GM18507 (cell line): ENCODE measurements at regions not wholly inside any gene's neighbourhood (a gene's known extent, or its start where the extent isn't known, plus 50 kb on each side); places are given as distances from the start of the nearest gene placed in this dataset.
"Not testable (repeated sequence)": the region's sequence is repeated elsewhere in the genome, so short reads cannot be mapped to it uniquely, and the experiment has no call there.

ENCODE experiments used
- DNase-seq: peaks from one replicate; pipeline ENCODE4 v3.0.0; 2011; ENCODE audit warnings: low read depth; ENCODE audit not compliant: insufficient read length; ENCODE audit errors: extremely low spot score
- FAIRE-seq: peaks from 2 replicates; lab custom pipeline; 2011; peaks lifted over from hg19 to GRCh38; lab: Jason Lieb, UNC

DNA sequence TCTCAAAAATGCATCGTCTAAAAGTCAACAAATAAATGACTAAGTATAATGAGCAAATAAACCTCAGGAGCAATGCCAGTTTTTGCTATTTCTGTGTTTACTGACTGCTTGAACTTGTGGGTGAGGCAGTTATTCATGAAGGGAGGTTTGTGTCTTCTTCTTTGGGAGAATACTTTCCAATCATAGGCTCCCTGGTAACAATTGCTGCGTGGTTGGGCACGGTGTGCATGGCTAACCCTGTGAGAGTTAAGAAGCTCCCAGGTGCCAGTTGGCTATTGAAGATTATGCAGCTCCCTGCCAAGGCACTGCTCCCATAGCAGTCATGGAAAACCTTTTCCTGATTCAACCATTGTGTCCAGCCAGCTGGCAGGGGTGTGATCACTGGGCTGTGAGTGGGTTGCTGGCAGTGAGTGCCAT, 775.9 kb upstream of the GOT2 start:
- DNase-seq (no peak), FAIRE-seq (no peak)

DNA sequence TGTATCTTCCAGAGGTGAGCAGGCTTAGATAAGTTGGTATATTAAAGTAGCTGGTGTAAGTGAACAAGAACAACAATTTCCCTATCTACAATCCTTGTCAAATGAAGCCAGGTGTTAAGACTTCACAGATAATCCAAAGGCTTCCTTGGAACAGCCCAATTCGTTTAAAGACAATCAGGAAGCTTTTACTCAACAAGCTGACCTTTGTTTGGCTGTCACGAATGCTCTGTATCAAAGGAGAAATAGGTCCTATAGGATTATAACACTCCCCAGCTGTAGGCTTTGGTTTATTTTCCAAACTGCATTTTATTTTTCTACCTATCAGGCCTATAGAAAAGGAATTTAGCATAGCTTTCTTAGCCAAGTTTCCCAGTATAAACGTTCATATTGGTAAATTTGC, 766.5 kb upstream of the GOT2 start:
- FAIRE-seq (no peak), DNase-seq (no peak)

DNA sequence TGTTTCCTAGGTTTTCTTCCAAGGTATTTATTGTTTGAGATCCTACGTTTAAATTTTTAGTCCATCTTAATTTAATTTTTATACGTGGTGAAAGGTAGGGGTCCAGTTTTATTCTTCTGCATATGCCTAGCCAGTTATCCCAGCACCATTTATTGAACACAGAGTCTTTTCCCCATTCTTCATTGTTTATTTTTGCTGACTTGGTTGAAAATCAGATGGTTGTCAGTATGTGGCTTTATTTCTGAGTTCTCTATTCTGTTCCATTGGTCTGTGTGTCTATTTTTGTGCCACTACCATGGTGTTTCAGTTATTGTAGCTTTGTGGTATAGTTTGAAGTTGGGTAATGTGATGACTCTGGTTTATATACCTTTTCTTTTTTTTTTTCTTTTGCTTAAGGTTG, 753.0 kb upstream of the GOT2 start:
- DNase-seq, result no peak
- FAIRE-seq, result no peak

DNA sequence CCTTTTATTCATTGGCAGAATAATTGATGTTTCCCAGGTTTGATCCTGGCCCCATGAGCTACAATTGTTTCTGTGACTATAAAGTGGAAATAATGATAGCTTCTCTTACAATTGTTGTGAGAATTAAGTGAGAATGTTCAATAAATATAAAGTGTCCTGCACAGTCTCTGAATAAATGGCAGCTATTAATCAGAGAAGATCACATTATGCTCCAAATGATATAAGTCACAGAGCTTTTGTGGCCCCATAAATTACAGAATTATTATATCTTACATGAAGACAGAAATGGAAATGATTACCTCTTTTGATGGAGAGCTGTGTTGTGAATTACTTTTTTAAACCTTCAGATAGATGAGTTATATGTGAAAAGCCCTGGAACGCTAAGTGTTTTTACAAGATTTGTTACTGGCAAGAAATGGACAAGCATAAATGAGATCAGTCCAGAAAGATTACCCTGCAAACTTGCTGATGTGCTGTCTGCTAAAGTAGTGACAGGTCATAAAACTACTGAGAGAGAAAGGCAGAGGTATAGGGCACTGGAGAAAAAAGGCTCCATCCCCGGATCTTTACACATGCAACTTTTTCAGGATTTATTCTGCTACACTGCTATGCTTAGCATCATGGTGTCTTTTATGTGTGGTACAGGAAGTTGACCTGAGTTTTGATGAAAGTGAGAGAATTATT, 750.9 kb upstream of the GOT2 start:
- FAIRE-seq (no peak), DNase-seq (no peak)

DNA sequence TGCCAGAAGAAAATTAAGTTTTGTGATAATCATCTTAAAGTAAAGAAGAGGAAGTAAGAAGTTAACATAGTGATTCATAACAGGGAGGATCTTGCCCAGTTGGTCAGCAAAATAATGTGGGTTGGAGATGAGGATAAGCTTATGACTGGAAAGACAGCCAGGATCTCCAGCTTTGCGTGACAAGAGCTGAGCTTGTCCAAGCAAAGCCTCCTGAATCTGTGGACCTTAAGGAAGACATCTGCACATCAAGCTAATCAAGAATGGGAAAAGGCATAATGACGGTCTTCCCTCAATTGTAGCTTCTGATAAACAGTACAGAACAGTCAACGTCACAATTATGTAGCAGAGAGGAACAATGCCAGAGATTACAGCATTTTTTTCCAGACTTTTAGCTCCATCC, 744.7 kb upstream of the GOT2 start:
- FAIRE-seq, result no peak

DNA sequence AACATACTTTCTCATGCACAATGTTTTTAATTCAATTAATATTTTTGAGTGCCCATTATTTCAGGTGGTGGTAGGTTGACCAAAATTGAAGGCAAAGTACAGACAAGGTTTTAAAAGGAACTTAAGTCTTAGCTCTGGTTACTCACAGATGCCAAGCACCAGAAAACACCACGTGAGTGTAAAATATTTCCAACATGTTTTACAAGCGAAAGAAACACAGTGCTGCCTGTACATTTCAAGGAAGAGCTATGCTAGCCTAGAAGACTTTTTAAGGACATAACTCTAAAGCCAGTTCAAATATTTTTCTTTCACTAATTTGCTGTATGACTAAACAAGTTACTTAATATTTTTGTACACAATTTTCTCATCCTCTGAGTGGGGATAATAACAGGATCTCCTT, 736.4 kb upstream of the GOT2 start:
- FAIRE-seq, result no peak
- DNase-seq, result no peak

More for the DNA sequence above, 744.7 kb upstream of the GOT2 start:
- DNase-seq, result no peak

DNA sequence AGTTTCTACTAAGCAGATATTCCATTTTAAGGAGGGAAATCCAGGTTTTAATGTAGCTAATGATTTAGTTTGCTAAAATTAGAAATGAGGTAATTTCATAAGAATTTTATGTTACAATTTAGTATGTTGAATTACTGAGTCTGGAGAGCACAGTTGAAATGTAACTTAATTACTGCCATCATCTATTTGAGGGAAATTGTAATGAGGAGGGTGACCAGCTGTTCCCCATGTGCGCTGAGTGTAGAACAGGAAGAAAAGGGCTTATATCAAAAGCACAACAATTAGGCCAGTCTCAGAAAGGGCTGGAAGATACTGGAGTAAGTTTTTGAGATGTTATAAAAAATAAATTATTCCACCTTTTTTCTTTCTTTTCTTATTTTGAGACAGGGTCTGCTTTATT, 735.1 kb upstream of the GOT2 start:
- DNase-seq, result no peak
- FAIRE-seq, result no peak

DNA sequence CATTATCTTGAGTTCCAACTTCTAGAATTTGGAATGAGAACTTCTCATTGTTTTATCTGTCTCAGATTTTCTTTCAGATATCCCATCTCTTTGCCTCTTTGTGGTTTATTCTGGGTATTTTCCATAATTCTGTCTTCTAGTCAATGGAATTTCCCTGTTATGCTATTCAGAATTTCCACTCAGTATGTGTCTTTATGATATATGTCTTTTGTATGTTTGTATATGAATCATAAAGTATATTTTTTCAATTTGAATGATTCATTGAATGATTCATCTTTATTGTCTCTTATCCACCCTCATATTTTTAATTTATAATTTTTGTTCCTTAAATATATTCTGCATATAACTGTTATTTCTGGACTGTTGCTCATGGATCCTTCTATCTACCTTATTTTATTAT, 729.7 kb upstream of the GOT2 start:
- no peak for FAIRE-seq
- DNase-seq, result no peak

DNA sequence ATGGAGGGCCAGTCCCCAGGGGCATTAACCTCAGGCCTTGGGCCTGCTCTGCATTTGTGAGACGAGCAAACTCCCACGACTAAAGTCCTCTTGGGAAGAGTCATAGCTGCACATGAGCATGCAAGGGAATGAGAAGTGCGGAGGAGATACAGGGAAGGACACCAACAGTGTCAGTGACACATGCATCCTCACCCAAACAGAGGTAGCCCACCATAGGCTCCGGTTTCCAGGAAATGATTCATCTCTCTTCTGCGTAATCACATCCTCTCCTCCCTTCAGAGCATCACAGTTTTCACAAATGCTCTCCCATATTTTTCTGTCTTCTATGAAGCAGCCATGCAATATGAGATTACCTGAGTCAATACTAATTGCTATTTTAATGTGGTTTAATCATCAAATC, 725.7 kb upstream of the GOT2 start:
- FAIRE-seq, result no peak
- DNase-seq, result no peak

DNA sequence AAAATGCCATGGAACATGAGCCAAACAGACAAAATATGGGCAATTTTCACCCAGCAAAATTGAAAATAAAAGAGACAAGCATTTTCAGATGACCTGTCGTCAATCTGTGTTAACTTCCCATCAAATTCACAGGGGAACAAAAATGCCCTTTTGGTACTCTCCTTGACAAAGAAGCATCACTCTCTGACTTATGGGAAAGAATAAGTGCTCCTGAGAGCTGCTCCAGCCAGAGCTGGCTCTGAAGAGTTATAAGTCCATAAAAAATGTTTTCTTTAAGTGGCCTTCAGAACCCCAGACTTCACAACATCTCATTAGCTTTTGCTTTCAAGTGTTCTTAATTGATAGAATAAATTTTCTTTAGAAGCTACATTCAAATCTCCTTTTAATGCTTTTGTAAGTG, 721.4 kb upstream of the GOT2 start:
- FAIRE-seq (no peak), DNase-seq (no peak)

DNA sequence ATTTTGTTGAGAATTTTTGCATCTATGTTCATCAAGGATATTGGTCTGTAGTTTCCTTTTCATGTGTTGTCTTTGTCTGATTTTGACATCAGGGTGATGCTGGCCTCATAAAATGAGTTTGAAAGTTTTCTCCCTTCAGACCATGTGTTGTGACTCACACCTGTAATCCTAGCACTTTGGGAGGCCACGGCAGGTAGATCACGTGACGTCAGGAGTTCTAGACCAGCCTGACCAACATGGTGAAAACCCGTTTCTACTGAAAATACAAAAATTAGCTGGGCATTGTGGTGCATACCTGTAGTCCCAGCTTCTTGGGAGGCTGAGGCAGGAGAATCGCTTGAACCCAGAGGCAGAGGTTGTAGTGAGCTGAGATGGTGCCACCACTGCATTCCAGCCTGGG, 716.4 kb upstream of the GOT2 start:
- FAIRE-seq, DNase-seq: not testable (repeated sequence)

DNA sequence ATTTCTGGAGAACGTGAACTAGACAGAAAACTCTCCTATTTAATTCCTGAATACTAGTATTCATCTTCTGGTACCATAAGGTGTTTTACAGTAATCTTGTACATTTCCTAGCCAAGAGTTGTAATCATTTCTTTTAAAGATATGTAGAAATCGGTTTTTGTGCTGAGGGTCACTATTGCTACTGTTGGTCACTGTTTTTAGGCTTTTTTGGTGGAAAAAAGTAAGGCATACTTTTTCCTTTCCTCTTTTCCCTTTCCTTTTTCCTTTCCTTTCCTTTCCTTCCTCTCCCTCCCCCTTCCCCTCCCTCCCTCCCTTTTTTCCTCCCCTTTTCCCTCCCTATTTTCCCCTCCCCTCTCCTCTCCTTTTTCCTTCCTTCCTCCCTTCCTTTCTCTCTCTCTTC, 706.4 kb upstream of the GOT2 start:
- DNase-seq, result no peak
- FAIRE-seq, result no peak

DNA sequence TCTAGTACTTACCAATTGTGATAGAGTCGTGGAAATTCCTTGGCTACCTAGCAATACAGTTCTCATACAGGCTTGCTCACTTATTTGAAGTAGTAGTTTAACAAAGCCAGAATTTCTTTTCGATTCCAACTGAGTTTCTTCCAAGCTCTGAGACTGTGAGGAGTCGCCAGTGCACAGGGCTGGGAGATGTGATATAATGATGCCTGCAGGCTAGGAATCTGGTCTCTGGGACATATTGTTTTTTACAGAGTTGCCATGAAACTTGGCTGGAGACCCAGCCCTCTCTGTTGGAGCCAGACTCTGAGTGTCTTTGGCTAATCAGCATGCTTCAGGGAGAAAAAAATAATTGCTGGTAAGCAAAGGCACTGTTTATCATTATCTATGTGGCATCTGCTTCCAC, 698.8 kb upstream of the GOT2 start:
- FAIRE-seq (no peak), DNase-seq (no peak)

DNA sequence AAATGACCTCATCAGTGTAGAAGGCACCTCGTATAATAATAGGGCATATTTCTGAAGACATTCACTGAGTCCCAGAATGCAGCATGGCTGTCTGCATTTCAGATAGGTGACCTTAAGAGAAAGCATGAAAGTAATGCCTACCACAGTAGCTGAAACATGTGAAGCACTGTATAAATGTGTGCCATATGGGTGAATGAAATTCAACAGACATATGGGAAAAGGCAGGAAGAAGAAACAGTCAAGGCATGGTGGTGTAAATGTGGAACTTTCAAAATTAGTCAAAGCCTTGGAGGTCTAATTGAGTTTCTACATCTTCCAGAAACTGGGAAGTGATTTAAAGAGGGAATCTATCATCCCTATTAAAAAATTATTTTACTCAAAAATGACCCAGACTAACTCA, 698.2 kb upstream of the GOT2 start:
- DNase-seq, result no peak
- FAIRE-seq, result no peak

DNA sequence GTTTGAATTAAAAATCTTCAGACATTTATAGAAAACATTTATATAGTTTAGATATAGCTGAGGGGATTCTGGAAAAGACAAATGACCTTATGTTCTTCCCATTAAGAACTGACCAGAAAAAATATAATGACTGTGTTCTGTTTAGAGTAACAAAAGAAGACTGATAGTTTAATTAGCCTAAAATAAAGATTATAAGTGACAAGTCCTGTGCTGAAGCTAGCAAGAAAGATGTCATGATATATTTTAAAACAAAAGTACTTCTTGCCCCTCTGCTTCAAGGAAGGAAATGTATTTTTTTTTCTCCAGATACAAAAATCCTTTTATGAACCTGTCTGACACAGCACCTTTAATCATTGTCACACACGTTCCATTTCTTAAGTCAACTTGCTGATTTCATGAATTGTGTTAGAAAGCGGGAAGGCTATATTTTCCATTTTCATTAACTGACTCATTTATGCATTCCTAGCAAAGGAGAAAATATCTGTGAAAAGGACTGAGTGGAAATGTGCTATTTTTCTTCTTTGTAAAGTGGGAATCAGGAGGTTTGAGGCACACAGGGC, 690.7 kb upstream of the GOT2 start:
- DNase-seq, result no peak
- FAIRE-seq, result no peak

DNA sequence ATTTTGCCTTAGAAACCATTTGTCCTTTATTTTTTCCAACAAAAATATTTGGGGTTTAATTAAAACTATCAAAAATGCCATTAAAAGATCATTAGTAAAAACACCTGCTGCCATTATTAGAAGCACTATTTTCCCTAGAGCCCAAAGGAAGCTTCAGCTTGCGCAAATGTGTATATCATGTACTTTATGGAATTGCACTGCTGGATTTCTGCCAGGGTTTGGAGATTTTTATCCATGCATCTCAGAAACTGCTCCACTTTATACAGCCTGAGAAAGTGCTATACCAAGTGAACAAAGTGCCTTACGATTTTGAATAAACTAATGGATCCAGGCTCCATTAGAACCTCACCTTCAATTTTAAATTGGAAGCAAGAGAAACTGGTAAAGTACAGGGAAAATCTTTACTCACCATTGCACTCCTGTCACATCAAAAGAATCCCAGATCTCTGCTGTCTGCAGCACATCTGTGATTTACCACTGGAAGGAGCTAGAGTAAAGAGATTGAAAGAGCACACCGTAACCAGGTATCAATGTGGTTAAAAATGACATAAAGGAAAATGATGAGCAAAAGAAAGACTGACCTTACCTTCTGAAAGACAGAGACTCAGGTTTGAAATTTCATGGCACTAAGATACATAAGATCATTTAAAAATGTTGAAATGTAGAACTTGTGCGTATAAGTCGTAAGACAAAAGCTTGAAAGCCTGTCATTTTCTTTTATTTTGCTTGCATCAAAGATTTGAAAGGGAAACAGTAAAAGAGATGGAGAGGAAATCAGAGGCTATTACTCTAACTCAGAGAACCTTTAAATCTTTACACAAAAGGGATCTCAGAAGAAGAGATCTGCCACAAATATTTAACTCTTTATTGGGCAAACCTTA, 678.1 kb upstream of the GOT2 start:
- DNase-seq, result no peak
- FAIRE-seq, result no peak

DNA sequence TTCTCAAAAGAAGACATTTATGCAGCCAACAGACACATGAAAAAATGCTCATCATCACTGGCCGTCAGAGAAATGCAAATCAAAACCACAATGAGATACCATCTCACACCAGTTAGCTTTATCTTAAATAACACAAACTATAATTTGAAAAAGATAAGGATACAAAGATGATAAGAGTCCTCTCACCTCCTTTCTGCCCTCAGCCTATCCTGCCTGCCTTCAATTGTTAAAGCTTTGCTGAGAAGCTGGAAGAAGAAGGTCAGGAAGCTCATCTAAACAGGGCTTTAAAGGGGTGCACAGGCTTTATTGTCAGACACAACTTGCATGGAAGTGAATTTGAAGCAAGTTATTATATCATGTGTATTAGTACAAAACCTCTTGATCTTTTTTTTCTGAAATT, 676.3 kb upstream of the GOT2 start:
- FAIRE-seq, result no peak

DNA sequence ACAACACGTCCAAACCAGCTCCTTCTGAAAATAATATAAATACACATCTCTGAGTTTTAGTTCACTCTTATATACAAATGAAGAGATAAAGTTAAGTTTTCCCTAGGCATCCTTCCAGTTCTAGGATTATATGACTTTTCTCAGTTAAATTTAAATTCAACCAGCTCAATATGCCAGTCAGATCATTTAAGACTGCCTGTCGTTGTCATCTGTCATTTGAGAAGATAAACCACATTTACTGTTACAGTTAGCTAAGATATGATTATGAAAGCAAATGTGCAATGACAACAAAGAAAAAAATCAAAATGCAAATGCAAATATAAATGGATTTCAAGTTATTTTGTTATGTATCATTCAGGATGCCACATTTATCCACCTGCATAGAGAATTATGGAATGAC, 671.7 kb upstream of the GOT2 start:
- no peak for FAIRE-seq
- no peak for DNase-seq

More for the DNA sequence above, 676.3 kb upstream of the GOT2 start:
- DNase-seq, result no peak

DNA sequence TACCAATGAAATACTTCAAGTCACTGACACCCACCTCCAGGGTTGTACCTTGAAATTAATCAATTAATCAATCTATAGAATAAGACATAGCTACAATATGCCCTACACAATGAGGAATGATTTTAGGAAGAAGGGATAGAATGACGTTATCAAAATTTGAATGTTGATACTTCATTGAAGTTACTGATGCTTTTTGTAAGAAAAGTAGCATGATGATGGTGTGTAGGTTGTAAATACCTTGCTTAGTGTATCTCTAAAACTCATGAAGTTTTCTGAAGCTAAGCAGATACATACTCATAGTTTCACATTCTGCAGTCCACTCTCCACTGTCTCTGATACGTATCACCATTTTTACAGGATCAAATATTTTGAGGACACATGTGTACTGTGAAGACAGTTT, 670.4 kb upstream of the GOT2 start:
- FAIRE-seq (no peak), DNase-seq (no peak)

DNA sequence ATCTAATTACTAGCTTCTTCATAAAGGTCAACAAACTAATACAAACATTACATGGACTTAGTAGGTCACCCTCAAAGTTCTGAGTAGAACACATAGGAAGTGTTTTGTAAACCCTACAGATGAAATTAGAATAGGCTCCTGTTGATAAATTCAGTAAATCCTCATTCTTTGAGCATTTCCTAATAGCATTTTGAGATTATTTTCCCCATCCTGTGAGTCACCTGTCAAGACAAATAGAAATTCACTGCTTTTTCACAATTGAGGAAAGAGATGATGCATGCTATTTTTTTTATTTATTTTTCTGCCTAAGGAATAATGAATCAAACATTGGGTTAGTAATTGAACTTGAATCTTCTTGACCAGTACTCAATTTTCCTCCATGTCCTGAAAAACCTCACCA, 666.7 kb upstream of the GOT2 start:
- DNase-seq, result no peak
- FAIRE-seq, result no peak

DNA sequence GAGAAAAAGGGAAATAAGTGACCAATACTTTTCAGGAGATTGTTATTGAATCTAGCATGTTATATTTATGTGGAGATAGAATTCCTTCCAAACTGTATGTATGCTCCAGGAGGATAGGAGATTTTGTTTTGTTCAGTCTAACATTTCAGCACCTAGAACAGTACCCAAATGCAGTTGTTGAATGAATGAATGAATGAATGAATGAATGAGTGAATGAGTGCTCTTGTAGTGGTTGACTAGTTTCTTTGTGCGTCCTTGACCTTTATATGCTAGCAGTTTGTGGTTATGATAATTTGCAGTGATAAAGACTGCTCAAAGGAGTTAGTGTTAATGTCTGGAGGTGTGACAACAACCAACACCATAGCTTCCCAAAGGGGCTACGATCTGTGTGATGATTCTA, 663.5 kb upstream of the GOT2 start:
- FAIRE-seq (no peak), DNase-seq (no peak)
